Erythroblast (primary cell): ENCODE measurements at regions not wholly inside any gene's neighbourhood (a gene's known extent, or its start where the extent isn't known, plus 50 kb on each side); places are given as distances from the start of the nearest gene placed in this dataset.

ENCODE experiments used
- GATA1 ChIP-seq: IDR thresholded peaks from 2 replicates; pipeline ENCODE4 v1.6.1; 2011; ENCODE audit warnings: low read depth, mild to moderate bottlenecking, control low read depth, low read length, moderate library complexity
- POLR2A ChIP-seq: IDR thresholded peaks from 2 replicates; pipeline ENCODE4 v1.6.1; 2011; ENCODE audit warnings: mild to moderate bottlenecking, low read length

DNA sequence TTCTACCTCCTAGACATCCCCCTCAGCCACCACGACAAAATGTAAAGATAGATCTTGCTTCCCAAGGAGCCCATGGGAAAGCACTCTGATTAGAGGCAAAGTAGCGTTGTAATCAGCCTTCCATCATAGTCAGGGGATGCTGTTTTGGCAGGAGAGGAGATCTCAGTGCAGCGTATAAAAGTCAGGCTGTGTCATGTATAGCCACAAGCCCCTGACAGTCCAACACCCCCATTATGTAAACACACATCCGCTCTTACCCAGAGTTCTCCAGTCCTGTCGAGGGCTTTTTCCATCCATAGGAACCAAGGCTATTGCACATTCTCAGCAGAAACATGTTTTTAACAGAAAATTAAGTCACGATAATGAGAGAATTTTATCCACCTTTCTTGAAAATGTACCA lies 156.3 kb downstream of the CYSLTR2 start:
- TF ChIP-seq POLR2A (no peak), GATA1 (no peak)
